GM21717 (cell line): ENCODE measurements at regions not wholly inside any gene's neighbourhood (a gene's known extent, or its start where the extent isn't known, plus 50 kb on each side); places are given as distances from the start of the nearest gene placed in this dataset.

Experiments
- ATAC-seq: cut with Tn5 transposase; IDR thresholded peaks from one replicate; pipeline ENCODE4 v1.9.1; 2021; ENCODE audit warnings: mild to moderate bottlenecking, moderate library complexity; ENCODE audit not compliant: unreplicated experiment

GRCh38 chr4:36394352-36394903, 113.0 kb downstream of the DTHD1 start:
- ATAC-seq: no peak

DNA sequence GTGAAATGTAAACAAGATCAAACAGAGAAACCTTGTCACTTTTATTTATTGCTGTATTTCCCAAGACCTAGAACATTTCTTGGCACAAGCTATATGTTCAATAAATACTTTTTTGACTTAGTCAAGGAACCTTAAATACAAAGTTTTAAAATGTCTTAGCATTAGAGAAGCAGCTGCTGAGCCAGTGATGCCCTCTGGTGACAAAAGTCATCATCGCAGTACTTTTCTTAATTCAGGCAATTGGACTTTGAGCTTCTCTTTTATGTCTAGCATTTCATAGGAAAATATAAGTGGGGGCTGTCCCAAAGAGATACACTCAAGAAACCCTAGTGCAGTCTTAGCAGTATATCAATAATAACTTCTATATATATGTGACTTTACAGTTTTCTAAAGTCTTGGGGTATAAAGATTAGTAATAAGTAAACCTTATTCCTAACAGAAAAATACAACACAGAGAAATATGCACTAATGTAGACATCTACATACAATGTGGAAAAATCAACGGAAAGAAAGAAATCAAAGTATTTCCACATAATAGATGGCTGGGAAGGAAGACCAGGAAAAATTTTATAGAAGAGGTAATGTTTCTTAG, 118.4 kb downstream of the DTHD1 start:
- ATAC-seq: no peak

- ATAC-seq: no peak
These were observed 120.8 kb downstream of the DTHD1 start for GRCh38 chr4:36402008-36402758.

DNA sequence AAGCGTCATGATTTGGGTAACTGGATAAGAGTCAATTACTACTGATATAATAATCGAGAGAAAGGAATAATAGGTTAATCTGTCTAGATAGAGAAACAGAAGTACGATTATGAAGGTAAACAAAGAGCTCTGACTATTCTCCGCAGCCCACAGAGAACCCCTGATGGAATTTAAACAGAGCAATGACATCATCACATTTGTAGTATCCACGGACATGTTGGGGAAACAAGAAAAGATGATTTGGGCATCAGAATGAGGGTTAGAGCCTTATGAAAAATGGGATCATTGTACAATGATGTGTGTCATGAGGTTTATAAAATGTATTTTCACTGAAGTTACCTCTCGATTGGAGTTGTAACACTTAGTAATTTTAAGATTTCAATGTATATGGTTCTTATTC, 129.9 kb downstream of the DTHD1 start:
- ATAC-seq: no peak

DNA sequence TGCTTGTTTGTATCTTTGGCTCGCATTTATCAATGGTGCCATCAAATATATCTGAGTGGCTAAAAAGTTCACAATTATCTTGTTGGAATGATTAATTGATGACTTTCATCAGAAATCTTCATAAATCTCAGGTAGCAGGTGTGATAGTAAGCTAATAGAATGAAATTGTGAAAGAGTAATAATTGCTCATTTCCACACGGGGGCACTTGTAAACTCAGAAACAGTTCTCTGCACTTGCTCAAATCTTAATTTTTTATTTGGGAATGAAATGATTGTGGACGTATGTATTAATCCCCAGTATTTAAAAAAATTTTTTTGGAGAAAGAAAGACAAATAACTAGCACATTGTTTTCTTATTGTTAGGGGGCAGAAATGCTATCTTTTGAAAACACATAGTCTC, 132.8 kb downstream of the DTHD1 start:
- no peak for ATAC-seq

GRCh38 chr4:36417146-36417545, 135.7 kb downstream of the DTHD1 start:
- ATAC-seq: no peak

- no peak for ATAC-seq
These were observed 138.8 kb downstream of the DTHD1 start for GRCh38 chr4:36420111-36420679.

GRCh38 chr4:36422607-36423006, 141.2 kb downstream of the DTHD1 start:
- ATAC-seq: no peak

GRCh38 chr4:36426741-36427140, 145.3 kb downstream of the DTHD1 start:
- no peak for ATAC-seq

DNA sequence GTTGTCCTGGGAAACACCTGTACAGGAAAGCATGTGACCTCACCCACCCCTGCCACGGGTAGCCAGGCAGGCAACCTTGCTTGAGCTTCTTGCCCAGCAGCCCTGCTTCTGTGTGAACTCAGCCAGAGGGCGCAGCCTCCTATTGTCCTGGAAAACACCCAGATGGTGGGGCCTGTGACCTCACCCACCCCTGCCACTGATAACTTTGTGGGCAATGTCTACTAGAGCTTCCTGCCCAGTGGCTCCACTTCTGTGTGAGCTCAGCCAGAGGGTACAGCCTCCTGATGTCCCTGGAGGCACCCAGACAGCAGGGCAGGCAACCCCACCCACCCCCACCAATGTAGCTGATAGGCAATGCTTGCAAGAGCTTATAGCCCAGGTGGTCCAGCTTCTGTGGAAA, 146.3 kb downstream of the DTHD1 start:
- no peak for ATAC-seq

GRCh38 chr4:36432586-36432985, 151.2 kb downstream of the DTHD1 start:
- ATAC-seq: no peak

DNA sequence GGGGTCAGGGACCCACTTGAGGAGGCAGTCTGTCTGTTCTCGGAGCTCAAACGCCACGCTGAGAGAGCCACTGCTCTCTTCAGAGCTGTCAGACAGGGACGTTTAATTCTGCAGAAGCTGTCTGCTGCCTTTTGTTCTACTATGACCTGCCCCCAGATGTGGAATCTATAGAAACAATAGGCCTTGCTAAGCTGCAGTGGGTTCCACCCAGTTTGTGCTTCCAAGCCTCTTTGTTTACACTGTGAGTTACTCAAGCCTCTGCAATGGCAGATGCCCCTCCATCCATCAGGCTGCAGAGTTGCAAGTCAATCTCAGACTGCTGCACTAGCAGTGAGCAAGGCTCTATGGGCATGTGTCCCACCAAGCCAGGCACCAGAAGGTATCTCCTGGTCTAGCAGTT, 158.1 kb downstream of the DTHD1 start:
- no peak for ATAC-seq

DNA sequence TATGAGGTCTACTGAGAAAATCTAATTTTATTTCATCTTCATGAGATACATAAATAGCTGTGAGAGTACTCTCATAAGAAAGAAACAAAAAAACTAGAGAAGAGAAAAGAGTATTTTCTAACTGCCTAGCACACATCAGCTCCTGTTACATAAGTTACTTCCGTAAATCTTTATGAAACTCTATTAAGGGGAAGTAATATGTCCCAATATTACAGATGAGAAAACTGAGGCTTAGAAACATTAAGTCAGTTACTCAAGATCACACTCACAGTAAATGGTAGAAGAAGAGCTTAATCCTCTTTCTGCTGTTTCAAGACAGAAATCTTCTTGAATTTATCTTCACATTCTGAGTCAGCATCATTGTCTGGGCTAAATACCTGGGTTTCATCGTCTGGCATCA, 164.1 kb downstream of the DTHD1 start:
- ATAC-seq: no peak

GRCh38 chr4:36446275-36446674, 164.9 kb downstream of the DTHD1 start:
- no peak for ATAC-seq

DNA sequence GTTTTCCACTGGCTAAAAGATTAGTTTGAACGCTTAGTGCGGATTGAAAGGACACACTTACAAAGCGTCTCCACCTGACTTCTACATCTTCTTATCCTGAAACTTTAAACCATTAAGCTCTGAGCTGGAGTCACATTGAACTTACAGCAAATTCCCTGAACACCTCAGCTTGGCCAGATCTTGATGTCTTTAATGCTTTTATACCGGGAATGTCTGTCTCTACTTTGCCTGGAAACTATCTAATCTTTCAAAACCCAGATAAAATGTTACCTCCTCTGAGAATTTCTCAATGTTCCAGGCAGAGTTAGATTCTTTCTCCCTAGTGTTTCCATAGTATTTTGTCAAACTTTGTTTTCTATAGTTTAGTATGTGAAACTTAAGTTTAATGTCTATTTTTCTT, 179.9 kb downstream of the DTHD1 start:
- no peak for ATAC-seq

DNA sequence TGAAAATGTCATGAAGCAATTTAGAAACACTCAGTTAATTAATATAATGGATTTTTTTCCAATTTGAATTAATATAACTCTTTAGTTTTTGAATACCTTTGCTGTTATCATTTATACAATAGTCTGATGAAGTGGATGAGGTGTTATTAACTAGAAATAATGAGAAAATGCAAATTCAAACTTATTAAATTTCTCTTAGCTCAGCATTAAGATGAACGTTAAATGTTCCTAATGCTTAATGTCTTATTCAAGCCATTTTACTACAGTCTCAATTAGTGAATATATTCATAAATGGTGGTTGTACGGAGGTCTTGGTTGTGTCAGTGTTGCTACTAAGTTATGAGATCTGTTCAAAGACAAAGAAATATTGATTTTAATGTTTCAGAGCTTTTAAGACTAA, 186.3 kb downstream of the DTHD1 start:
- ATAC-seq: no peak

- ATAC-seq: no peak
These were observed 190.5 kb downstream of the DTHD1 start for GRCh38 chr4:36471903-36472302.

DNA sequence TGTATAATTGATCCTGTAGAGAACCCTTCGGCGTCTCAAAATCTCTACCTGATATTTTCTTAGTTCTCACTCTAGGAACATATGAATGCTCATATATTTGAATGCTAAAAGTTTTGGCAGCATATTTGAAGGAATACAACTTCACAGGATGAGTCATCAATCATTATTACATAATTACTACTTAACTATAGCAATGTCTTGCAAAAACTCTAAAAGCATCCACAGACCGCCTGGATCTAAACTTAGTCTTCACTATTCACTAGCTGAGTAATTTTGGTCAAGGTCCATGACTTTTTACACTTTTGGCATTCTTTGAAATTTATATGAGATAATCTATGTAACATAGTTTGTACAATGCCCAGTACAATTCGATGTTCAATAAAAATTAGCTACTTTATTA, 194.7 kb downstream of the DTHD1 start:
- ATAC-seq: no peak

DNA sequence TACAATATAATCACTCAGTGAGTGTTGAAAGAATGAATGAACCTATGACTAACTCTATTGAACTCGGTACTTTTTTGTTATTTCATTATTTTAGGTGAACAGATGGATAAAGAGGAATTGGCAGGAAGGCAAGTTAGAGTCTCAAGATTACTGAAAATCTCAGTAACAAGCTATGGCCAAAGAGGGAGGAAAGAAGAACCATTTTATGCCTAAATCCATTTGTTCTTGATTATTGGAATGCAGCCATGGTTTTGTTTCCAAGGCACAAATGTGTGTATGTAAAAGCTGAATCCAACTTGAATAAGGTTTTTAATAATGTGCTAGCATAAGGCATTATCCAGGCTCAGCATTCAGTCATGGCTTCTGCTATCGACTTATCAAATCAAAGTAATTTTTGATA, 196.4 kb downstream of the DTHD1 start:
- no peak for ATAC-seq

- no peak for ATAC-seq
These were observed 204.5 kb downstream of the DTHD1 start for GRCh38 chr4:36485885-36486284.

DNA sequence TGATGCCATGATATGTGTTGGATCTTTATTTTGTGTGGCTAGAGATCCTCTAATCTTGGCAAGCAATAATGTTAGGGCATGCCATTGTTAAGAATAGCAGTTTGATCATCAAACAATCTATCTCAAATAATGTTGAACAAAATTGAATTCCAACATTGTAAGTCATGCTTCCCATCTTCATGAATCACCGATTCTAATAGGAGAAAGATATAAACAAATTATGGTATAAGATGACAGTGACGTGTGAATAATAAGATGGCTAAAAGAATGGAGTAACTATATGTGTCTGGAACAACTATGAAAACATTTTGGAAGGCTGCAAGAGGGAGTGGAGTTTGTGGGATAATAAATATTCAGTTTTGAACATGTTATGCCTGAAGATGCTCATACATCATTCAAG, 208.4 kb downstream of the DTHD1 start:
- no peak for ATAC-seq

GRCh38 chr4:36492041-36492440, 210.6 kb downstream of the DTHD1 start:
- ATAC-seq: no peak
